ENCODE measurements at regions not wholly inside any gene's neighbourhood (a gene's known extent, or its start where the extent isn't known, plus 50 kb on each side); places are given as distances from the start of the nearest gene placed in this dataset.

GRCh38 chr6:43871933-43872332 lies 101.9 kb downstream of the VEGFA start:
- peaks cover 17 to 35% of the 10 kb centered on the region in 2 experiments for H3K4me1 ChIP-seq (replicated peaks in 1 of 2; ENCODE audit: control insufficient read depth in 2 of 2, insufficient read depth in 2 of 2, low read length in 2 of 2)
- WGBS (ENCODE audit: insufficient coverage, low coverage, missing lambda C conversion rate): 97% methylated on average over 4 of the region's 4 CpGs
- CTCF ChIA-PET (ENCODE audit: low intra/inter-chr PET ratio): no interaction called here
- H3K4me2 ChIP-seq (ENCODE audit: insufficient read depth, low read length): no peak overlapping the region
- no peaks in the 10 kb centered on the region for H3K79me2 ChIP-seq (ENCODE audit: control insufficient read depth, insufficient read depth, low read length)
- no peaks in the 10 kb centered on the region for H3K9me1 ChIP-seq (ENCODE audit: control insufficient read depth, insufficient read depth, low read length)
- H3K27ac ChIP-seq (ENCODE audit: extremely low read depth, low read depth, low read length): no peak overlapping the region
- no peaks in the 10 kb centered on the region for H3K36me3 ChIP-seq (ENCODE audit: control insufficient read depth, insufficient read depth, low read length)
- H3K27me3 ChIP-seq (ENCODE audit: control insufficient read depth in 2 of 2, insufficient read depth in 2 of 2, low read length in 2 of 2): no peaks in the 10 kb centered on the region
- ATAC-seq (no peak), DNase-seq (ENCODE audit: extremely low read depth in 1 of 4, low spot score in 3 of 4) (no peak), FAIRE-seq (no peak)
- intact Hi-C loops (cut with micrococcal nuclease) (no loop called here), in situ Hi-C loops (cut with MboI) (no loop called here)
- POLR2A ChIA-PET: interaction anchor here (0.6 to 1.3 kb wide), 3 partner anchors 10 to 207 kb away, joined by 3 to 4 read pairs (median 3); no protein-coding TSS in a partner anchor
- no peaks in the 10 kb centered on the region for H3K9me3 ChIP-seq (replicated peaks; ENCODE audit: control insufficient read depth, insufficient read depth, low read depth, low read length)
- no TSS peak for BruUV-seq (replicated peaks)
- H3K9ac ChIP-seq (ENCODE audit: insufficient read depth in 1 of 2, low read depth in 2 of 2, low read length in 2 of 2): no peak overlapping the region; a peak in 1 of 4 replicates
- no peak overlapping the region for H3K4me3 ChIP-seq
- TF ChIP-seq POLR2H (tag; IDR thresholded peaks at IDR 0.05; ENCODE audit: low read depth) (no peak), SIN3B (IDR thresholded peaks at IDR 0.05; ENCODE audit: low read depth) (no peak), PRDM10 (IDR thresholded peaks at IDR 0.05; ENCODE audit: partially characterized antibody) (no peak), MAFK (IDR thresholded peaks at IDR 0.05; ENCODE audit: low read length) (no peak), PTRF (tag; IDR thresholded peaks at IDR 0.05) (0 out of 2 replicates have a peak, but pooled peaks have one; percentile 1), MCM2 (IDR thresholded peaks at IDR 0.05; ENCODE audit: low read depth) (no peak)
- no peaks in the 10 kb centered on the region for H4K20me1 ChIP-seq (replicated peaks; ENCODE audit: control insufficient read depth, insufficient read depth, low read length)
- peak overlapping the region; percentile 49 for H2AFZ ChIP-seq (ENCODE audit: low read depth, low read length)

All from K562 (cell line).